PC-9 (cell line): ENCODE measurements at regions not wholly inside any gene's neighbourhood (a gene's known extent, or its start where the extent isn't known, plus 50 kb on each side); places are given as distances from the start of the nearest gene placed in this dataset.

ENCODE experiments used
- BruUV-seq: library from RNA; stranded (reverse); fragments of 400-500 nt; replicated peaks from 2 replicates; lab custom pipeline; 2021; lab: Mats Ljungman, UMichigan
- CTCF ChIA-PET: fragments of 300-600 bp; sonication (Branson Sonifier 250); formaldehyde crosslinking; loops from one replicate; lab custom pipeline; 2022; ENCODE audit warnings: antibody characterized with exemption; lab: Charles Lee
- POLR2A ChIA-PET: fragments of 300-600 bp; sonication (Branson Sonifier 250); formaldehyde crosslinking; loops from one replicate; lab custom pipeline; 2022; ENCODE audit warnings: antibody characterized with exemption; ENCODE audit not compliant: unreplicated experiment; lab: Charles Lee
- DNase-seq, 2 experiments: peaks; one replicate each; pipeline versions ENCODE4 v3.0.0 to v3.0.0-alpha.2; 2015 to 2022; ENCODE audit warnings: mixed read lengths in 1 of 2
- H2AFZ ChIP-seq: fragments of 200-600 bp; sonication (generic); 2 replicates; pipeline ENCODE4 v1.8.1; 2017; ENCODE audit warnings: antibody characterized with exemption
- H3F3A ChIP-seq: fragments of 200-600 bp; sonication (generic); 2 replicates; pipeline ENCODE4 v1.8.1; 2017; ENCODE audit warnings: antibody characterized with exemption, mild to moderate bottlenecking, low read depth; ENCODE audit not compliant: insufficient read depth
- H3K27ac ChIP-seq: fragments of 200-600 bp; sonication (generic); 2 replicates; pipeline ENCODE4 v1.6.1; 2016; ENCODE audit warnings: mixed run types
- H3K27me3 ChIP-seq: fragments of 200-600 bp; sonication (generic); 2 replicates; pipeline ENCODE4 v1.6.1; 2016; ENCODE audit warnings: low read depth, mixed run types; ENCODE audit not compliant: insufficient read depth
- H3K36me3 ChIP-seq: fragments of 200-600 bp; sonication (generic); 2 replicates; pipeline ENCODE4 v1.6.1; 2016; ENCODE audit warnings: low read depth, mixed run types
- H3K4me1 ChIP-seq: fragments of 200-600 bp; sonication (generic); replicated peaks from 2 replicates; pipeline ENCODE4 v1.6.1; 2016; ENCODE audit warnings: mixed run types; ENCODE audit not compliant: insufficient read depth
- H3K4me2 ChIP-seq: fragments of 200-600 bp; sonication (generic); 2 replicates; pipeline ENCODE4 v1.6.1; 2017; ENCODE audit warnings: mixed run types
- H3K4me3 ChIP-seq: fragments of 200-600 bp; sonication (generic); 2 replicates; pipeline ENCODE4 v1.6.1; 2016; ENCODE audit warnings: mixed run types
- H3K79me2 ChIP-seq: fragments of 200-600 bp; sonication (generic); 2 replicates; pipeline ENCODE4 v1.6.1; 2017; ENCODE audit warnings: low read depth, mixed run types
- H3K9me2 ChIP-seq: fragments of 200-600 bp; sonication (generic); 2 replicates; pipeline ENCODE4 v1.8.1; 2017; ENCODE audit warnings: mild to moderate bottlenecking; ENCODE audit not compliant: insufficient read depth
- H3K9me3 ChIP-seq: fragments of 200-600 bp; sonication (generic); 2 replicates; pipeline ENCODE4 v1.8.1; 2016; ENCODE audit warnings: low read depth; ENCODE audit not compliant: insufficient read depth
- H4K20me1 ChIP-seq: fragments of 200-600 bp; sonication (generic); 2 replicates; pipeline ENCODE4 v1.8.1; 2017; ENCODE audit not compliant: insufficient read depth
- CTCF ChIP-seq: fragments of 200-600 bp; sonication (generic); conservative IDR thresholded peaks from 2 replicates; pipeline ENCODE4 v1.6.1; 2017; ENCODE audit warnings: mixed run types, antibody characterized with exemption, mild to moderate bottlenecking, moderate library complexity
- EZH2 ChIP-seq: fragments of 200-600 bp; sonication (generic); IDR thresholded peaks from 2 replicates; pipeline ENCODE4 v1.8.0; 2017; ENCODE audit warnings: antibody characterized with exemption, low read depth
- intact Hi-C: fragments of 100-400 bp; cut with micrococcal nuclease; formaldehyde crosslinking; loops from one replicate; pipeline ENCODE4 v1.10.0; 2022; ENCODE audit not compliant: unreplicated experiment

DNA sequence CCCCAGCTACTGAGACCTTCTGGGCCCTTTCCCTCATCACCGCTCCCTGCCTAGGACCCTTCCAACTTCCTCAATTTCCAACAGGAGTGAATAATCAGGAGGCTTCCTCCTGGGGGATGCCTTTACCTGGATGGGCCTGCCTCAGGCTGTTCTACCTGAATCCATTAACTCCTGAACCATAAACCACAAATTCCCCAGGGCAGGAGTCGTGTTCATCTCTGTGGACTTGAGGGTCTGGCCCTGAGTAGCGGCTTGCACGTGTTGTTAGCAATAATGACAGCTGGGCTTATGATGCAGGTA lies 105.1 kb upstream of the GPR26 start:
- no peaks in the 10 kb centered on the region for H3K79me2 ChIP-seq
- H3K4me3 ChIP-seq, result no peak overlapping the region
- no peaks in the 10 kb centered on the region for H3K9me2 ChIP-seq
- H3K27me3 ChIP-seq, result peaks cover 5% of the 10 kb centered on the region; the same call in 1 of the 2 replicates
- ChIA-PET POLR2A (no interaction called here), CTCF (no interaction called here)
- intact Hi-C loops, result no loop called here
- H3K4me2 ChIP-seq, result no peak overlapping the region
- no peaks in the 10 kb centered on the region for H3F3A ChIP-seq
- no peaks in the 10 kb centered on the region for H3K36me3 ChIP-seq
- DNase-seq, result no peak
- H3K27ac ChIP-seq, result no peak overlapping the region
- BruUV-seq, result no TSS peak
- no peaks in the 10 kb centered on the region for H3K9me3 ChIP-seq
- no peaks in the 10 kb centered on the region for H3K4me1 ChIP-seq
- H4K20me1 ChIP-seq, result no peaks in the 10 kb centered on the region
- no peak for TF ChIP-seq EZH2
- TF ChIP-seq CTCF, result no peak
- no peak overlapping the region for H2AFZ ChIP-seq

DNA sequence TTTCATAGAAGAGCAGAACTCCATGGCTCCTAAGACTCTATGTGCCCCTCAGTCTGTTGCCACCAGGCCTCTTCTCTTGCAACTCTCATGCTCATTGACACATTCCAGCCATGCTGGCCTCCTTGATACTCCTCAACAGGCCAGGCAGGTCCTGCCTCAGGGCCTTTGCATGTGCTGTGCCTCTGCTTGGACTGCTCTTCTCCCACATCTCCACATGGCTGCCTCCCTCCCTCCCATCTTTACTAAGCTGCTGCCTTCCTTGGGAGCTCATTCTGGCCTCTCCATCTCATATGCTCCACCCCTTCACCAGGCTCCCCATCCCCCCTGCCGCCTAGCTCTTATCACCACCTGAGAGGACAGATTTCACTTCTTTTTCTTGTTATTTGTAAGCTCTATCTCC lies 103.8 kb upstream of the GPR26 start:
- TF ChIP-seq CTCF (no peak), EZH2 (no peak)
- POLR2A ChIA-PET, result no interaction called here
- CTCF ChIA-PET, result no interaction called here
- no TSS peak for BruUV-seq
- H3F3A ChIP-seq, result no peaks in the 10 kb centered on the region
- DNase-seq, result no peak
- no peak overlapping the region for H3K4me3 ChIP-seq
- H3K4me1 ChIP-seq, result no peaks in the 10 kb centered on the region
- no peak overlapping the region for H2AFZ ChIP-seq
- H4K20me1 ChIP-seq, result no peaks in the 10 kb centered on the region
- H3K9me2 ChIP-seq, result no peaks in the 10 kb centered on the region
- H3K4me2 ChIP-seq, result no peak overlapping the region
- intact Hi-C loops, result no loop called here
- H3K27ac ChIP-seq, result no peak overlapping the region
- no peaks in the 10 kb centered on the region for H3K9me3 ChIP-seq
- no peaks in the 10 kb centered on the region for H3K36me3 ChIP-seq
- H3K79me2 ChIP-seq, result no peaks in the 10 kb centered on the region
- peaks cover 10% of the 10 kb centered on the region for H3K27me3 ChIP-seq

DNA sequence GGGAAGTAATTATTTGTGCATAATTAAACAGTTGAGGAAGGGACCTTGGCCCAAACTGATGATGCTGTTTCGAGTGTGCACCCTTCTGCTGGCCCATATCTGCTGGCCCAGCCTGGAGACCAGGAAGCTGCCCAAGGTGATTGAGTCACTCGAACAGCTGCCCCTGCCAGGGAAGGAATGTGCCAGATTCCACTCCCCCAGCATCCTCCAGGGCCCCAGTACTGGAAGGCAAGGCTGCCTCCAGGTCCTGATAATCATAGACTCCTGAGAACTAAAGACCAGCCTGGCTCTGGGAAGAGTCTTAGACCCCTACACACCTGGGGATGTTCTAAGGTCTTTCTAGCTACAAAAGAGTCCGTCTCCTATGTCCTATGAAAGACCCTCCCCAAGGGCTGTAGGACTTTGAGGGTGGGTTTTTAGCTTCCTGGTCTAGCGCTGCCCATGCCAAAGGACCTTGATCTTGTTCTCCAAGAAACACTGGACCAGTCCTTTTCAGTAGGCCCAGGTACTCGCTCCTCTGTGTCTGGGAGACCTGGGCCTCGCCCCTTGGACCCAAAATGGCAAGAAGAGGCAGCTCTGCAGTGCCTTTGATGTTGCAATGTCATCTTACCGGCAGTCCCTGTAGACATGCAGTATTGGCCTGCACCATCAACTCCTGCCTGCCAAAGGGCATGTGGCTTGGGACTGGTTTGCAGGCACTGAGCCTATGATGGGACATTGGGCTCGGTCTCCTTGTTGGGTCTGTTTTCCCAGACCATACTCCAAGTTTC lies 103.2 kb upstream of the GPR26 start:
- POLR2A ChIA-PET, result no interaction called here
- H2AFZ ChIP-seq, result no peak overlapping the region
- no peaks in the 10 kb centered on the region for H3K9me3 ChIP-seq
- BruUV-seq, result no TSS peak
- H4K20me1 ChIP-seq, result no peaks in the 10 kb centered on the region
- TF ChIP-seq CTCF, result no peak
- TF ChIP-seq EZH2, result no peak
- H3F3A ChIP-seq, result no peaks in the 10 kb centered on the region
- no peaks in the 10 kb centered on the region for H3K36me3 ChIP-seq
- DNase-seq, result no peak
- H3K27ac ChIP-seq, result no peak overlapping the region
- no peaks in the 10 kb centered on the region for H3K9me2 ChIP-seq
- peaks cover 15% of the 10 kb centered on the region for H3K27me3 ChIP-seq
- intact Hi-C loops, result no loop called here
- H3K79me2 ChIP-seq, result no peaks in the 10 kb centered on the region
- CTCF ChIA-PET, result no interaction called here
- no peak overlapping the region for H3K4me3 ChIP-seq
- H3K4me1 ChIP-seq, result no peaks in the 10 kb centered on the region
- H3K4me2 ChIP-seq, result no peak overlapping the region
